GM18511 (cell line): ENCODE measurements at regions not wholly inside any gene's neighbourhood (a gene's known extent, or its start where the extent isn't known, plus 50 kb on each side); places are given as distances from the start of the nearest gene placed in this dataset.
"Not testable (repeated sequence)": the region's sequence is repeated elsewhere in the genome, so short reads cannot be mapped to it uniquely, and the experiment has no call there.

Source experiments
- ATAC-seq: cut with Tn5 transposase; IDR thresholded peaks from one replicate; pipeline ENCODE4 v1.9.1; 2021; ENCODE audit warnings: mild to moderate bottlenecking, moderate library complexity; ENCODE audit not compliant: unreplicated experiment

GRCh38 chr5:42989190-42989589 is 50.9 kb downstream of the ANXA2R start:
- no peak for ATAC-seq

- ATAC-seq = no peak
Observed at GRCh38 chr5:42988568-42988967, 51.6 kb downstream of the ANXA2R start.

GRCh38 chr5:42985129-42986037 is 54.7 kb downstream of the ANXA2R start:
- no peak for ATAC-seq

GRCh38 chr5:42984307-42984706 is 55.8 kb downstream of the ANXA2R start:
- no peak for ATAC-seq

GRCh38 chr5:42982107-42982622 is 58.0 kb downstream of the ANXA2R start:
- ATAC-seq = no peak

GRCh38 chr5:42981417-42982106 is 58.6 kb downstream of the ANXA2R start:
- not testable (repeated sequence) for ATAC-seq

GRCh38 chr5:42981015-42981414 is 59.1 kb downstream of the ANXA2R start:
- ATAC-seq = not testable (repeated sequence)

- not testable (repeated sequence) for ATAC-seq
Observed at GRCh38 chr5:42980391-42980790, 59.7 kb downstream of the ANXA2R start.

GRCh38 chr5:42979242-42979641 is 60.9 kb downstream of the ANXA2R start:
- not testable (repeated sequence) for ATAC-seq

- ATAC-seq = no peak
Observed at GRCh38 chr5:42974536-42974935, 65.6 kb downstream of the ANXA2R start.

- ATAC-seq = no peak
Observed at GRCh38 chr5:42970636-42971559, 69.2 kb downstream of the ANXA2R start.

- no peak for ATAC-seq
Observed at GRCh38 chr5:42965934-42966333, 74.2 kb downstream of the ANXA2R start.

- no peak for ATAC-seq
Observed at GRCh38 chr5:42963412-42963811, 76.7 kb downstream of the ANXA2R start.

- no peak for ATAC-seq
Observed at GRCh38 chr5:42962124-42962523, 78.0 kb downstream of the ANXA2R start.

- ATAC-seq = no peak
Observed at GRCh38 chr5:42960506-42960905, 79.6 kb downstream of the ANXA2R start.

- no peak for ATAC-seq
Observed at GRCh38 chr5:42956551-42956950, 83.6 kb downstream of the ANXA2R start.

- ATAC-seq = no peak
Observed at GRCh38 chr5:42953041-42953440, 87.1 kb downstream of the ANXA2R start.

- no peak for ATAC-seq
Observed at GRCh38 chr5:42952578-42952974, 87.5 kb downstream of the ANXA2R start.

- peak; percentile 42 for ATAC-seq
Observed at GRCh38 chr5:42951293-42951840, 88.8 kb downstream of the ANXA2R start.
